ENCODE measurements at regions not wholly inside any gene's neighbourhood (a gene's known extent, or its start where the extent isn't known, plus 50 kb on each side); places are given as distances from the start of the nearest gene placed in this dataset.

GRCh38 chr12:81811061-81811777 lies 52.1 kb upstream of the PPFIA2 start:
- DNase-seq (ENCODE audit: low spot score): no peak

DNA sequence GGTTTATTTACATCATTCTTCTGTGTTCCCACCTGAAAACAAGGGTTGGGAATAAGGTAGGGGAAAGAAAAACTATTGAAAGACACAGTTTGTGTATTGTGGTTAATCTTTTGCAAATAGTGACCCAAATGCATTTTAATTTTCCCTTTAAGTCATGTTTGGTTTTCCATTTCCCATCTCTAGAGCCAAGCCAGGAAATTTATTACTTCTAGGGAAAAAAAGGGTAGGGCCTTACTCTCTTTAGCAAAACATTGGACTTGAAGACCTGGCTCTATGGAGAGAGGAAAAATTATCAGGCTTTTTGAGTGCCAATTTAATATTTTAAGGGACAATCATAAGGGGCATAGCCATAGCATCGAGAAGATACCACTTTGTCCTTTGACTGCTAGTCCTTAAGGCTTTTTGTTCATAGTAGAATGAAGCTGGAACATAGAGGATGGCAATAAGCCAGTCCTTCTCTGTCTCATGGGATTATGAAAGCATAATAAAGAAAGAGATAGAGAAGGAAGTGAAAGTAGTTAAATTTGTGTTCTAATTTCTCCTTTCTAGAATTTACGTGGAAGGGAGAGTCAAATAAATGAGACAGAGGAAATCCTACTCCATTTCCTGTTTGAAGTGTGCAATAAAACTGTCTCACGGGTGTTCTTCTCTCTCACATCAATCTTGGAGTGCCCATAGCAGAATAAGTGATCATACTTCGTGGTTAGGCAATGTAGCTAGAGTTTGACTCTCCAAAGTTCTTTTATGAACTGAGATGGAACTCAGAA lies 50.9 kb upstream of the PPFIA2 start:
- DNase-seq (ENCODE audit: low spot score): no peak

GRCh38 chr12:81809113-81809777 lies 50.1 kb upstream of the PPFIA2 start:
- no peak for DNase-seq (ENCODE audit: low spot score)

All from CD4-positive, alpha-beta T cell treated with Interleukin-6 at 100 ng/mL for 8 hours (primary cell).